Chondrocyte (in vitro differentiated cells): ENCODE measurements at regions not wholly inside any gene's neighbourhood (a gene's known extent, or its start where the extent isn't known, plus 50 kb on each side); places are given as distances from the start of the nearest gene placed in this dataset.

ENCODE experiments used
- DNase-seq: peaks from one replicate; pipeline ENCODE4 v3.0.0; 2021; ENCODE audit warnings: mixed read lengths, low spot score
- H3K27ac Mint-ChIP-seq: one replicate; pipeline ENCODE4 v1.8.0; 2021; ENCODE audit warnings: mild to moderate bottlenecking, moderate library complexity, mixed read lengths; ENCODE audit not compliant: unreplicated experiment
- H3K27me3 Mint-ChIP-seq: 2 replicates; pipeline ENCODE4 v1.8.0; 2021; ENCODE audit warnings: low read depth, mixed read lengths
- H3K36me3 Mint-ChIP-seq: 2 replicates; pipeline ENCODE4 v1.8.0; 2021; ENCODE audit warnings: low read depth, mixed read lengths
- H3K4me1 Mint-ChIP-seq: 2 replicates; pipeline ENCODE4 v1.8.0; 2021; ENCODE audit warnings: low read depth, mild to moderate bottlenecking, mixed read lengths
- H3K4me3 Mint-ChIP-seq: one replicate; pipeline ENCODE4 v1.8.0; 2021; ENCODE audit warnings: mild to moderate bottlenecking, moderate library complexity, mixed read lengths; ENCODE audit not compliant: unreplicated experiment
- H3K9me3 Mint-ChIP-seq: 2 replicates; pipeline ENCODE4 v1.8.0; 2021; ENCODE audit warnings: low read depth, mixed read lengths
- TF ChIP-seq, protein P1 (sequence below): fragments of 200-600 bp; sonication (generic); IDR thresholded peaks from 2 replicates; pipeline ENCODE4 v1.5.0; 2021; ENCODE audit warnings: antibody characterized with exemption, mild to moderate bottlenecking, moderate library complexity

DNA sequence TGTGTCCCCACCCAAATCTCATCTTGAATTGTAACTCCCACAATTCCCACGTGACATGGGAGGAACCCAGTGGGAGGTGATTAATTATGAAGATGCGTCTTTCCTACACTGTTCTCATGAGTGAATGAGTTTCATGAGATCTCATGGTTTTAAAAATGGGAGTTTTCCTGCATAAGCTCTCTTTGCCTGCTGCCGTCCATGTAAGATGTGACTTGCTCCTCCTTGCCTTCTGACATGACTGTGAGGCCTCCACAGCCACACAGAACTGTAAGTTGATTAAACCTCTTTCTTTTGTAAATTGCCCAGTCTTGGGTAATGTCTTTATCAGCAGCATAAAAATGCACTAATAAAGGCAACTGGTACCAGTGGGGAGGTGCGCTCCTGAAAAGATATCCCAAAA lies 67.7 kb upstream of the DRGX start:
- Mint-ChIP-seq H3K27ac (no peak overlapping the region), H3K36me3 (peaks cover 45% of the 10 kb centered on the region), H3K4me3 (no peak overlapping the region), H3K27me3 (no peaks in the 10 kb centered on the region), H3K9me3 (no peaks in the 10 kb centered on the region), H3K4me1 (no peaks in the 10 kb centered on the region)
- DNase-seq, result no peak
- TF ChIP-seq, protein P1, sequence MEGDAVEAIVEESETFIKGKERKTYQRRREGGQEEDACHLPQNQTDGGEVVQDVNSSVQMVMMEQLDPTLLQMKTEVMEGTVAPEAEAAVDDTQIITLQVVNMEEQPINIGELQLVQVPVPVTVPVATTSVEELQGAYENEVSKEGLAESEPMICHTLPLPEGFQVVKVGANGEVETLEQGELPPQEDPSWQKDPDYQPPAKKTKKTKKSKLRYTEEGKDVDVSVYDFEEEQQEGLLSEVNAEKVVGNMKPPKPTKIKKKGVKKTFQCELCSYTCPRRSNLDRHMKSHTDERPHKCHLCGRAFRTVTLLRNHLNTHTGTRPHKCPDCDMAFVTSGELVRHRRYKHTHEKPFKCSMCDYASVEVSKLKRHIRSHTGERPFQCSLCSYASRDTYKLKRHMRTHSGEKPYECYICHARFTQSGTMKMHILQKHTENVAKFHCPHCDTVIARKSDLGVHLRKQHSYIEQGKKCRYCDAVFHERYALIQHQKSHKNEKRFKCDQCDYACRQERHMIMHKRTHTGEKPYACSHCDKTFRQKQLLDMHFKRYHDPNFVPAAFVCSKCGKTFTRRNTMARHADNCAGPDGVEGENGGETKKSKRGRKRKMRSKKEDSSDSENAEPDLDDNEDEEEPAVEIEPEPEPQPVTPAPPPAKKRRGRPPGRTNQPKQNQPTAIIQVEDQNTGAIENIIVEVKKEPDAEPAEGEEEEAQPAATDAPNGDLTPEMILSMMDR, result no peak

GRCh38 chr10:49458869-49459268 lies 63.0 kb upstream of the DRGX start:
- TF ChIP-seq, protein P1, result no peak
- Mint-ChIP-seq H3K4me3 (no peak overlapping the region), H3K36me3 (peaks cover 52% of the 10 kb centered on the region), H3K27me3 (no peaks in the 10 kb centered on the region), H3K27ac (no peak overlapping the region), H3K9me3 (peaks cover 10% of the 10 kb centered on the region), H3K4me1 (no peaks in the 10 kb centered on the region)
- no peak for DNase-seq

- Mint-ChIP-seq H3K4me1 (no peaks in the 10 kb centered on the region), H3K27ac (peak overlapping the region; percentile 8), H3K4me3 (no peak overlapping the region), H3K9me3 (peaks cover 15% of the 10 kb centered on the region), H3K27me3 (no peaks in the 10 kb centered on the region), H3K36me3 (peaks cover 53% of the 10 kb centered on the region)
- no peak for DNase-seq
- TF ChIP-seq, protein P1, result no peak
These were observed 61.8 kb upstream of the DRGX start for GRCh38 chr10:49457686-49458085.

GRCh38 chr10:49448924-49449323 lies 53.0 kb upstream of the DRGX start:
- Mint-ChIP-seq H3K27me3 (no peaks in the 10 kb centered on the region), H3K4me3 (no peak overlapping the region), H3K9me3 (peaks cover 31% of the 10 kb centered on the region), H3K4me1 (no peaks in the 10 kb centered on the region), H3K27ac (no peak overlapping the region), H3K36me3 (peaks cover 24% of the 10 kb centered on the region)
- no peak for DNase-seq
- TF ChIP-seq, protein P1, result no peak

DNA sequence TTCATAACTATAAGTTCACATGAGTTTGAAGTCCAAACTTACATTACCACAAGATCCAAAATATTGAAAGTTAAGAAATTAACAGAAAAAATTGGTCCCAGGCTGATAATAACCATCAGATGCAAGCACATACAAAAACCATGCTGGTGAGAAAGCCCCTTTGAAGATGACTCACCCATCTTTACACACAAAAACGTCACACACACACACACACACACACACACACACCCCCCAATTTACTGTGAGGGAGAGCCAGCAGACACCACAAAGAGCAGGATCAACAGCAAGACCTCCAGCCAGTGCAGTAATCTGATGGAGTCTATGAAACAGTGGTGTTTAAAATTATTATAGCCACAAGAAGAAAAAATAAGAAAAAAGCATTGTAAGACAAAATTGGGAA lies 50.1 kb upstream of the DRGX start:
- H3K27me3 Mint-ChIP-seq, result no peaks in the 10 kb centered on the region
- TF ChIP-seq, protein P1, result no peak
- no peak for DNase-seq

More for the DNA sequence above, 50.1 kb upstream of the DRGX start:
- H3K4me3 Mint-ChIP-seq, result no peak overlapping the region
- H3K4me1 Mint-ChIP-seq, result no peaks in the 10 kb centered on the region
- H3K9me3 Mint-ChIP-seq, result peaks cover 15% of the 10 kb centered on the region
- H3K36me3 Mint-ChIP-seq, result peaks cover 11% of the 10 kb centered on the region
- H3K27ac Mint-ChIP-seq, result no peak overlapping the region
